Right atrium auricular region (tissue), 2 donors: ENCODE measurements at regions not wholly inside any gene's neighbourhood (a gene's known extent, or its start where the extent isn't known, plus 50 kb on each side); places are given as distances from the start of the nearest gene placed in this dataset.

Source experiments
- DNase-seq: peaks from one replicate; pipeline ENCODE4 v3.0.0-alpha.2; 2019; ENCODE audit warnings: low spot score
- H3K27ac ChIP-seq, 2 donors: fragments of 200-600 bp; sonication (generic); 1 replicate in 1 of 2; 2 replicates in 1 of 2; pipeline ENCODE4 v1.5.1; 2016 to 2019
- H3K27me3 ChIP-seq, 2 donors: fragments of 200-600 bp; sonication (generic); one replicate each; pipeline versions ENCODE4 v1.5.1 to v1.6.0; 2017 to 2019
- H3K36me3 ChIP-seq: fragments of 200-600 bp; sonication (generic); one replicate; pipeline ENCODE4 v1.5.1; 2016
- H3K4me1 ChIP-seq, 2 donors: fragments of 200-600 bp; sonication (generic); one replicate each; pipeline versions ENCODE4 v1.5.1 to v1.6.0; 2017 to 2019
- H3K4me3 ChIP-seq, 2 donors: fragments of 200-600 bp; sonication (generic); 1 replicate in 1 of 2; 2 replicates in 1 of 2; pipeline ENCODE4 v1.5.1; 2017 to 2019; ENCODE audit warnings: mild to moderate bottlenecking in 1 of 2, moderate library complexity in 1 of 2
- H3K9me3 ChIP-seq, 2 donors: fragments of 200-600 bp; sonication (generic); one replicate each; pipeline ENCODE4 v1.5.1; 2019
- TF ChIP-seq, protein P1 (sequence below), 2 donors: fragments of 200-600 bp; sonication (generic); IDR thresholded peaks; one replicate each; pipeline ENCODE4 v1.5.1; 2019; ENCODE audit warnings: antibody characterized with exemption in 2 of 2

- Histone ChIP-seq H3K9me3 (no peaks in the 10 kb centered on the region), H3K36me3 (no peaks in the 10 kb centered on the region), H3K27me3 (no peaks in the 10 kb centered on the region), H3K4me1 (no peaks in the 10 kb centered on the region), H3K4me3 (no peak overlapping the region), H3K27ac (no peak overlapping the region)
- DNase-seq, result no peak
- TF ChIP-seq, protein P1, sequence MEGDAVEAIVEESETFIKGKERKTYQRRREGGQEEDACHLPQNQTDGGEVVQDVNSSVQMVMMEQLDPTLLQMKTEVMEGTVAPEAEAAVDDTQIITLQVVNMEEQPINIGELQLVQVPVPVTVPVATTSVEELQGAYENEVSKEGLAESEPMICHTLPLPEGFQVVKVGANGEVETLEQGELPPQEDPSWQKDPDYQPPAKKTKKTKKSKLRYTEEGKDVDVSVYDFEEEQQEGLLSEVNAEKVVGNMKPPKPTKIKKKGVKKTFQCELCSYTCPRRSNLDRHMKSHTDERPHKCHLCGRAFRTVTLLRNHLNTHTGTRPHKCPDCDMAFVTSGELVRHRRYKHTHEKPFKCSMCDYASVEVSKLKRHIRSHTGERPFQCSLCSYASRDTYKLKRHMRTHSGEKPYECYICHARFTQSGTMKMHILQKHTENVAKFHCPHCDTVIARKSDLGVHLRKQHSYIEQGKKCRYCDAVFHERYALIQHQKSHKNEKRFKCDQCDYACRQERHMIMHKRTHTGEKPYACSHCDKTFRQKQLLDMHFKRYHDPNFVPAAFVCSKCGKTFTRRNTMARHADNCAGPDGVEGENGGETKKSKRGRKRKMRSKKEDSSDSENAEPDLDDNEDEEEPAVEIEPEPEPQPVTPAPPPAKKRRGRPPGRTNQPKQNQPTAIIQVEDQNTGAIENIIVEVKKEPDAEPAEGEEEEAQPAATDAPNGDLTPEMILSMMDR (IDR thresholded peaks at IDR 0.05), result no peak
These were observed 195.0 kb upstream of the CLNK start for GRCh38 chr4:10879411-10880110.

GRCh38 chr4:10878861-10879260 lies 194.3 kb upstream of the CLNK start:
- no peaks in the 10 kb centered on the region for H3K9me3 ChIP-seq
- H3K27ac ChIP-seq, result no peak overlapping the region
- DNase-seq, result no peak
- no peak overlapping the region for H3K4me3 ChIP-seq
- no peaks in the 10 kb centered on the region for H3K36me3 ChIP-seq
- TF ChIP-seq, protein P1 (IDR thresholded peaks at IDR 0.05), result no peak
- no peaks in the 10 kb centered on the region for H3K27me3 ChIP-seq
- H3K4me1 ChIP-seq, result no peaks in the 10 kb centered on the region

GRCh38 chr4:10877076-10877475 lies 192.5 kb upstream of the CLNK start:
- no peaks in the 10 kb centered on the region for H3K4me1 ChIP-seq
- TF ChIP-seq, protein P1 (IDR thresholded peaks at IDR 0.05), result no peak
- DNase-seq, result no peak

GRCh38 chr4:10875144-10875799 lies 190.7 kb upstream of the CLNK start:
- Histone ChIP-seq H3K4me3 (no peak overlapping the region), H3K9me3 (no peaks in the 10 kb centered on the region), H3K27me3 (no peaks in the 10 kb centered on the region), H3K4me1 (no peaks in the 10 kb centered on the region), H3K27ac (no peak overlapping the region), H3K36me3 (no peaks in the 10 kb centered on the region)
- TF ChIP-seq, protein P1 (IDR thresholded peaks at IDR 0.05), result no peak
- DNase-seq, result no peak

More at GRCh38 chr4:10877076-10877475, 192.5 kb upstream of the CLNK start:
- Histone ChIP-seq H3K27ac (no peak overlapping the region), H3K9me3 (no peaks in the 10 kb centered on the region), H3K36me3 (no peaks in the 10 kb centered on the region), H3K27me3 (no peaks in the 10 kb centered on the region), H3K4me3 (no peak overlapping the region)

GRCh38 chr4:10873809-10874208 lies 189.2 kb upstream of the CLNK start:
- Histone ChIP-seq H3K27ac (no peak overlapping the region), H3K4me1 (no peaks in the 10 kb centered on the region), H3K4me3 (no peak overlapping the region), H3K27me3 (no peaks in the 10 kb centered on the region), H3K36me3 (no peaks in the 10 kb centered on the region), H3K9me3 (no peaks in the 10 kb centered on the region)
- DNase-seq, result no peak
- TF ChIP-seq, protein P1 (IDR thresholded peaks at IDR 0.05), result no peak
